ENCODE measurements at regions not wholly inside any gene's neighbourhood (a gene's known extent, or its start where the extent isn't known, plus 50 kb on each side); places are given as distances from the start of the nearest gene placed in this dataset.

GRCh38 chr1:95731466-95731865 lies 497.5 kb downstream of the RWDD3 start:
- no peak for TF ChIP-seq EZH2 (IDR thresholded peaks at IDR 0.05; ENCODE audit: insufficient read depth, poor library complexity, severe bottlenecking)
- TF ChIP-seq EZH2phosphoT487 (IDR thresholded peaks at IDR 0.05; ENCODE audit: insufficient read depth, low read depth), result no peak
